Liver (tissue), 3 donors: ENCODE measurements at regions not wholly inside any gene's neighbourhood (a gene's known extent, or its start where the extent isn't known, plus 50 kb on each side); places are given as distances from the start of the nearest gene placed in this dataset.

Experiments used
- ATF3 ChIP-seq: IDR thresholded peaks from 2 replicates; pipeline ENCODE4 v1.6.1; 2016; ENCODE audit warnings: antibody characterized with exemption
- CTCF ChIP-seq: fragments of 150-350 bp; IDR thresholded peaks from 2 replicates; pipeline ENCODE4 v1.5.1; 2017; ENCODE audit warnings: improper control_type of control experiment, low read depth, low read length; ENCODE audit not compliant: missing input control
- EGR1 ChIP-seq, 2 donors: IDR thresholded peaks; 2 replicates each; pipeline ENCODE4 v1.6.1; 2016 to 2018; ENCODE audit warnings: antibody characterized with exemption in 2 of 2, low read depth in 2 of 2
- FOXA2 ChIP-seq: IDR thresholded peaks from 2 replicates; pipeline ENCODE4 v1.6.1; 2016; ENCODE audit warnings: antibody characterized with exemption
- HNF4G ChIP-seq: IDR thresholded peaks from 2 replicates; pipeline ENCODE4 v1.6.1; 2016; ENCODE audit warnings: antibody characterized with exemption
- JUND ChIP-seq, 2 donors: IDR thresholded peaks; 2 replicates each; pipeline ENCODE4 v1.6.1; 2016; ENCODE audit warnings: antibody characterized with exemption in 2 of 2
- RAD21 ChIP-seq, 2 donors: IDR thresholded peaks; 2 replicates each; pipeline ENCODE4 v1.6.1; 2016; ENCODE audit warnings: antibody characterized with exemption in 2 of 2, mild to moderate bottlenecking in 2 of 2
- donor health status: healthy.
- donor health status: healthy.

- TF ChIP-seq CTCF (no peak), FOXA2 (no peak), HNF4G (no peak), RAD21 (IDR thresholded peaks at IDR 0.05) (no peak), JUND (IDR thresholded peaks at IDR 0.05) (no peak), EGR1 (IDR thresholded peaks at IDR 0.05; ENCODE audit: low read depth in 2 of 2) (no peak), ATF3 (no peak)
Measured at GRCh38 chr4:135114079-135114478, 912.5 kb upstream of the PABPC4L start.
